MM.1S (cell line): ENCODE measurements at regions not wholly inside any gene's neighbourhood (a gene's known extent, or its start where the extent isn't known, plus 50 kb on each side); places are given as distances from the start of the nearest gene placed in this dataset.

ENCODE experiments used
- DNase-seq: peaks from one replicate; pipeline ENCODE4 v3.0.0-alpha.2; 2015
- H2AFZ ChIP-seq: fragments of 300-600 bp; sonication (generic); 2 replicates; pipeline ENCODE4 v1.6.0; 2016; ENCODE audit warnings: antibody characterized with exemption, low read length
- H3F3A ChIP-seq: fragments of 300-600 bp; sonication (generic); 2 replicates; pipeline ENCODE4 v1.6.1; 2016; ENCODE audit warnings: mild to moderate bottlenecking, antibody characterized with exemption, low read length, moderate library complexity, mixed read lengths; ENCODE audit not compliant: insufficient read depth
- H3K27ac ChIP-seq: fragments of 300-600 bp; sonication (generic); 2 replicates; pipeline ENCODE4 v1.5.1; 2016; ENCODE audit warnings: mild to moderate bottlenecking, low read length
- H3K27me3 ChIP-seq: fragments of 300-600 bp; sonication (generic); replicated peaks from 2 replicates; pipeline ENCODE4 v1.6.0; 2016; ENCODE audit warnings: low read length; ENCODE audit not compliant: insufficient read depth
- H3K36me3 ChIP-seq: fragments of 300-600 bp; sonication (generic); replicated peaks from 2 replicates; pipeline ENCODE4 v1.6.1; 2016; ENCODE audit warnings: mild to moderate bottlenecking, low read length, mixed read lengths; ENCODE audit not compliant: insufficient read depth
- H3K4me1 ChIP-seq: fragments of 300-600 bp; sonication (generic); 2 replicates; pipeline ENCODE4 v1.6.1; 2016; ENCODE audit warnings: low read length, mixed read lengths
- H3K4me2 ChIP-seq: fragments of 300-600 bp; sonication (generic); 2 replicates; pipeline ENCODE4 v1.6.0; 2016; ENCODE audit warnings: low read depth, low read length
- H3K4me3 ChIP-seq: fragments of 300-600 bp; sonication (generic); 2 replicates; pipeline ENCODE4 v1.5.1; 2016; ENCODE audit warnings: low read length, mixed read lengths
- H3K79me2 ChIP-seq: fragments of 300-600 bp; sonication (generic); 2 replicates; pipeline ENCODE4 v1.6.1; 2016; ENCODE audit warnings: mixed run types, low read length, mixed read lengths
- H3K9ac ChIP-seq: fragments of 300-600 bp; sonication (generic); 2 replicates; pipeline ENCODE4 v1.6.1; 2016; ENCODE audit warnings: low read length, mixed read lengths
- H3K9me2 ChIP-seq: fragments of 300-600 bp; sonication (generic); replicated peaks from 2 replicates; pipeline ENCODE4 v1.6.1; 2016; ENCODE audit warnings: mild to moderate bottlenecking, low read length, mixed read lengths; ENCODE audit not compliant: insufficient read depth
- H3K9me3 ChIP-seq: fragments of 300-600 bp; sonication (generic); replicated peaks from 2 replicates; pipeline ENCODE4 v1.6.1; 2016; ENCODE audit warnings: mild to moderate bottlenecking, low read length, mixed read lengths; ENCODE audit not compliant: insufficient read depth
- H4K20me1 ChIP-seq: fragments of 300-600 bp; sonication (generic); 2 replicates; pipeline ENCODE4 v1.6.1; 2016; ENCODE audit warnings: mild to moderate bottlenecking, low read length, moderate library complexity, mixed read lengths; ENCODE audit not compliant: insufficient read depth
- CTCF ChIP-seq: fragments of 300-600 bp; sonication (generic); IDR thresholded peaks from 2 replicates; pipeline ENCODE4 v1.5.1; 2016; ENCODE audit warnings: antibody characterized with exemption, low read length, mixed read lengths
- EZH2 ChIP-seq: fragments of 300-600 bp; sonication (generic); optimal IDR thresholded peaks from 2 replicates; pipeline ENCODE3; 2017; ENCODE audit warnings: low read depth, mild to moderate bottlenecking, antibody characterized with exemption, low read length, mixed read lengths
- EZH2phosphoT487 ChIP-seq: fragments of 300-600 bp; sonication (generic); IDR thresholded peaks from 2 replicates; pipeline ENCODE4 v1.6.1; 2018; ENCODE audit warnings: antibody characterized with exemption, low read length

GRCh38 chr5:34447424-34447823, 208.7 kb upstream of the RAI14 start:
- Histone ChIP-seq H3K4me2 (no peak overlapping the region), H3K27me3 (no peaks in the 10 kb centered on the region), H2AFZ (no peak overlapping the region), H3K4me3 (no peak overlapping the region), H3K27ac (no peak overlapping the region), H4K20me1 (no peaks in the 10 kb centered on the region), H3K9me2 (no peaks in the 10 kb centered on the region), H3K9ac (no peak overlapping the region), H3K9me3 (no peaks in the 10 kb centered on the region), H3K36me3 (no peaks in the 10 kb centered on the region), H3K4me1 (no peaks in the 10 kb centered on the region), H3F3A (no peaks in the 10 kb centered on the region), H3K79me2 (no peaks in the 10 kb centered on the region)
- TF ChIP-seq EZH2 = no peak
- no peak for TF ChIP-seq CTCF
- TF ChIP-seq EZH2phosphoT487 = no peak
- no peak for DNase-seq

GRCh38 chr5:34449639-34450038, 206.5 kb upstream of the RAI14 start:
- no peak overlapping the region for H2AFZ ChIP-seq
- H3K9ac ChIP-seq = no peak overlapping the region
- no peaks in the 10 kb centered on the region for H3K9me2 ChIP-seq
- no peak overlapping the region for H3K27ac ChIP-seq
- H3K79me2 ChIP-seq = no peaks in the 10 kb centered on the region
- no peaks in the 10 kb centered on the region for H3K9me3 ChIP-seq
- no peak overlapping the region for H3K4me3 ChIP-seq
- no peak for TF ChIP-seq CTCF
- TF ChIP-seq EZH2phosphoT487 = no peak
- no peak for TF ChIP-seq EZH2
- no peaks in the 10 kb centered on the region for H3K27me3 ChIP-seq
- no peaks in the 10 kb centered on the region for H3F3A ChIP-seq
- no peak for DNase-seq
- H3K36me3 ChIP-seq = no peaks in the 10 kb centered on the region
- no peaks in the 10 kb centered on the region for H4K20me1 ChIP-seq
- no peaks in the 10 kb centered on the region for H3K4me1 ChIP-seq
- H3K4me2 ChIP-seq = no peak overlapping the region

- no peaks in the 10 kb centered on the region for H3F3A ChIP-seq
- no peak overlapping the region for H3K27ac ChIP-seq
Observed at GRCh38 chr5:34450338-34450737, 205.8 kb upstream of the RAI14 start.

More at GRCh38 chr5:34450338-34450737, 205.8 kb upstream of the RAI14 start:
- no peaks in the 10 kb centered on the region for H3K4me1 ChIP-seq
- H4K20me1 ChIP-seq = no peaks in the 10 kb centered on the region
- H3K4me3 ChIP-seq = no peak overlapping the region
- H3K27me3 ChIP-seq = no peaks in the 10 kb centered on the region
- TF ChIP-seq EZH2phosphoT487 = no peak
- no peak for TF ChIP-seq CTCF
- TF ChIP-seq EZH2 = no peak
- H3K79me2 ChIP-seq = no peaks in the 10 kb centered on the region
- no peak overlapping the region for H3K4me2 ChIP-seq
- no peaks in the 10 kb centered on the region for H3K9me3 ChIP-seq
- H2AFZ ChIP-seq = no peak overlapping the region
- no peaks in the 10 kb centered on the region for H3K9me2 ChIP-seq
- DNase-seq = no peak
- H3K9ac ChIP-seq = no peak overlapping the region
- H3K36me3 ChIP-seq = no peaks in the 10 kb centered on the region
